Neural cell (in vitro differentiated cells): ENCODE measurements at regions not wholly inside any gene's neighbourhood (a gene's known extent, or its start where the extent isn't known, plus 50 kb on each side); places are given as distances from the start of the nearest gene placed in this dataset.

ENCODE experiments used
- CTCF ChIP-seq: fragments of 450-650 bp; IDR thresholded peaks from 2 replicates; pipeline ENCODE4 v1.5.1; 2014; ENCODE audit warnings: antibody characterized with exemption, mild to moderate bottlenecking, moderate library complexity; ENCODE audit not compliant: poor library complexity, severe bottlenecking
- EP300 ChIP-seq: fragments of 450-650 bp; conservative IDR thresholded peaks from 2 replicates; pipeline ENCODE4 v1.6.1; 2014; ENCODE audit warnings: antibody characterized with exemption, mild to moderate bottlenecking, moderate library complexity; ENCODE audit not compliant: poor library complexity, severe bottlenecking
- POLR2AphosphoS5 ChIP-seq: IDR thresholded peaks from 2 replicates; pipeline ENCODE4 v1.6.1; 2012
- REST ChIP-seq: IDR thresholded peaks from 2 replicates; pipeline ENCODE4 v1.6.1; 2012; ENCODE audit warnings: borderline replicate concordance

- no peak for TF ChIP-seq EP300
- no peak for TF ChIP-seq CTCF
- TF ChIP-seq REST, result no peak
- TF ChIP-seq POLR2AphosphoS5, result no peak
These were observed 261.6 kb downstream of the SLITRK6 start for GRCh38 chr13:85537601-85538000.
